NCI-H1417 treated with DMSO at 0.1 percent for 48 hours (cell line): ENCODE measurements at regions not wholly inside any gene's neighbourhood (a gene's known extent, or its start where the extent isn't known, plus 50 kb on each side); places are given as distances from the start of the nearest gene placed in this dataset.
"Not testable (repeated sequence)": the region's sequence is repeated elsewhere in the genome, so short reads cannot be mapped to it uniquely, and the experiment has no call there.

ENCODE experiments used
- DNase-seq: peaks from one replicate; lab custom pipeline; 2025; lab: John Stamatoyannopoulos, UW

- not testable (repeated sequence) for DNase-seq
Observed at GRCh38 chr4:45248106-45248505, 521.8 kb upstream of the GNPDA2 start.

GRCh38 chr4:45241976-45242375, 515.6 kb upstream of the GNPDA2 start:
- no peak for DNase-seq

- DNase-seq, result no peak
Observed at GRCh38 chr4:45229206-45229605, 502.9 kb upstream of the GNPDA2 start.

GRCh38 chr4:45215976-45216542, 489.7 kb upstream of the GNPDA2 start:
- no peak for DNase-seq

- DNase-seq, result not testable (repeated sequence)
Observed at GRCh38 chr4:45208476-45208875, 482.1 kb upstream of the GNPDA2 start.

GRCh38 chr4:45207864-45208331, 481.5 kb upstream of the GNPDA2 start:
- DNase-seq, result not testable (repeated sequence)

- DNase-seq, result not testable (repeated sequence)
Observed at GRCh38 chr4:45207241-45207863, 481.0 kb upstream of the GNPDA2 start.

- no peak for DNase-seq
Observed at GRCh38 chr4:45199736-45200135, 473.4 kb upstream of the GNPDA2 start.

- DNase-seq, result no peak
Observed at GRCh38 chr4:45188501-45188900, 462.1 kb upstream of the GNPDA2 start.

- no peak for DNase-seq
Observed at GRCh38 chr4:45186249-45186648, 459.9 kb upstream of the GNPDA2 start.

GRCh38 chr4:45183905-45184304, 457.5 kb upstream of the GNPDA2 start:
- no peak for DNase-seq

GRCh38 chr4:45172636-45173035, 446.3 kb upstream of the GNPDA2 start:
- DNase-seq, result no peak

- DNase-seq, result no peak
Observed at GRCh38 chr4:45160951-45161350, 434.6 kb upstream of the GNPDA2 start.

- no peak for DNase-seq
Observed at GRCh38 chr4:45155081-45155777, 428.9 kb upstream of the GNPDA2 start.

GRCh38 chr4:45147866-45148265, 421.5 kb upstream of the GNPDA2 start:
- DNase-seq, result no peak

GRCh38 chr4:45131020-45131419, 404.7 kb upstream of the GNPDA2 start:
- DNase-seq, result no peak

GRCh38 chr4:45122406-45122805, 396.1 kb upstream of the GNPDA2 start:
- no peak for DNase-seq

- DNase-seq, result no peak
Observed at GRCh38 chr4:45121426-45121975, 395.1 kb upstream of the GNPDA2 start.

GRCh38 chr4:45120163-45120562, 393.8 kb upstream of the GNPDA2 start:
- DNase-seq, result no peak

GRCh38 chr4:45119376-45119775, 393.0 kb upstream of the GNPDA2 start:
- DNase-seq, result no peak

GRCh38 chr4:45102716-45103115, 376.4 kb upstream of the GNPDA2 start:
- DNase-seq, result no peak

GRCh38 chr4:45100956-45101818, 374.8 kb upstream of the GNPDA2 start:
- no peak for DNase-seq
